Fibroblast of mammary gland (primary cell): ENCODE measurements at regions not wholly inside any gene's neighbourhood (a gene's known extent, or its start where the extent isn't known, plus 50 kb on each side); places are given as distances from the start of the nearest gene placed in this dataset.
A peak's percentile ranks its signal among the peaks of the same experiment; 100 is the strongest.

ENCODE experiments used
- DNase-seq: peaks from one replicate; pipeline ENCODE4 v3.0.0-alpha.2; 2010; ENCODE audit warnings: low read depth
- H3K4me3 ChIP-seq: 2 replicates; pipeline ENCODE4 v1.5.1; 2011; ENCODE audit warnings: low read depth, mild to moderate bottlenecking, low read length, moderate library complexity; ENCODE audit not compliant: control insufficient read depth
- CTCF ChIP-seq: conservative IDR thresholded peaks from 2 replicates; pipeline ENCODE4 v1.5.1; 2011; ENCODE audit warnings: low read depth, low read length, inconsistent platforms; ENCODE audit not compliant: control insufficient read depth, insufficient read depth

GRCh38 chr9:105188746-105189145 is 55.7 kb upstream of the SLC44A1 start:
- no peak for TF ChIP-seq CTCF
- no peak for DNase-seq
- no peak overlapping the region for H3K4me3 ChIP-seq

GRCh38 chr9:105191508-105192121 is 52.8 kb upstream of the SLC44A1 start:
- TF ChIP-seq CTCF, result no peak
- H3K4me3 ChIP-seq, result no peak overlapping the region
- peak; percentile 92 for DNase-seq

- DNase-seq, result no peak
- no peak for TF ChIP-seq CTCF
- no peak overlapping the region for H3K4me3 ChIP-seq
Measured at GRCh38 chr9:105193560-105193959, 50.9 kb upstream of the SLC44A1 start.

GRCh38 chr9:105194234-105194633 is 50.2 kb upstream of the SLC44A1 start:
- no peak for DNase-seq
- TF ChIP-seq CTCF, result no peak
- H3K4me3 ChIP-seq, result no peak overlapping the region
